Stimulated activated naive CD8-positive, alpha-beta T cell treated with anti-CD3 and anti-CD28 coated beads, Interleukin-15, amount 100 ng/mL, for 72 hours (primary cell): ENCODE measurements at regions not wholly inside any gene's neighbourhood (a gene's known extent, or its start where the extent isn't known, plus 50 kb on each side); places are given as distances from the start of the nearest gene placed in this dataset.

Experiments
- ATAC-seq: fragments of 150-1000 bp; cut with Tn5 transposase; 2 replicates; pipeline ENCODE4 v1.10.0; 2021; ENCODE audit warnings: mild to moderate bottlenecking, moderate library complexity
- DNase-seq, 2 donors: peaks; one replicate each; pipeline ENCODE4 v3.0.0; 2021 to 2022
- H3K27ac Mint-ChIP-seq, 2 donors: one replicate each; pipeline ENCODE4 v1.8.0; 2022; ENCODE audit warnings: mild to moderate bottlenecking in 2 of 2, mixed read lengths in 2 of 2, moderate library complexity in 2 of 2
- H3K27me3 Mint-ChIP-seq: one replicate; pipeline ENCODE4 v1.8.0; 2022; ENCODE audit warnings: mixed read lengths
- H3K4me1 Mint-ChIP-seq: one replicate; pipeline ENCODE4 v1.8.0; 2022; ENCODE audit warnings: mild to moderate bottlenecking, mixed read lengths
- H3K4me3 Mint-ChIP-seq, 2 donors: one replicate each; pipeline ENCODE4 v1.8.0; 2022; ENCODE audit warnings: mild to moderate bottlenecking in 2 of 2, mixed read lengths in 2 of 2, moderate library complexity in 1 of 2
- H3K9me3 Mint-ChIP-seq, 2 donors: one replicate each; pipeline ENCODE4 v1.8.0; 2022; ENCODE audit warnings: mixed read lengths in 2 of 2

- no peak overlapping the region for H3K27ac Mint-ChIP-seq
- no peaks in the 10 kb centered on the region for H3K9me3 Mint-ChIP-seq
- ATAC-seq (no peak), DNase-seq (no peak)
- H3K4me1 Mint-ChIP-seq = no peaks in the 10 kb centered on the region
- peaks cover 37% of the 10 kb centered on the region for H3K27me3 Mint-ChIP-seq
- H3K4me3 Mint-ChIP-seq = no peak overlapping the region
These were observed 220.6 kb upstream of the HMGA2 start for GRCh38 chr12:65603438-65604351.

- Mint-ChIP-seq H3K4me3 (no peak overlapping the region), H3K27me3 (peaks cover 37% of the 10 kb centered on the region), H3K9me3 (no peaks in the 10 kb centered on the region), H3K4me1 (no peaks in the 10 kb centered on the region), H3K27ac (no peak overlapping the region)
- ATAC-seq (no peak), DNase-seq (no peak)
These were observed 219.3 kb upstream of the HMGA2 start for GRCh38 chr12:65605019-65605418.

GRCh38 chr12:65606008-65606766 lies 218.1 kb upstream of the HMGA2 start:
- Mint-ChIP-seq H3K9me3 (no peaks in the 10 kb centered on the region), H3K4me3 (no peak overlapping the region), H3K27me3 (peaks cover 28% of the 10 kb centered on the region), H3K27ac (no peak overlapping the region), H3K4me1 (no peaks in the 10 kb centered on the region)
- DNase-seq (no peak), ATAC-seq (no peak)

GRCh38 chr12:65607401-65607841 lies 216.9 kb upstream of the HMGA2 start:
- Mint-ChIP-seq H3K4me3 (no peak overlapping the region), H3K4me1 (no peaks in the 10 kb centered on the region), H3K27ac (no peak overlapping the region), H3K27me3 (peaks cover 18% of the 10 kb centered on the region), H3K9me3 (no peaks in the 10 kb centered on the region)
- DNase-seq (no peak), ATAC-seq (no peak)

GRCh38 chr12:65608319-65608916 lies 215.9 kb upstream of the HMGA2 start:
- Mint-ChIP-seq H3K9me3 (no peaks in the 10 kb centered on the region), H3K4me1 (no peaks in the 10 kb centered on the region), H3K27ac (no peak overlapping the region), H3K27me3 (peaks cover 22% of the 10 kb centered on the region), H3K4me3 (no peak overlapping the region)
- DNase-seq = no peak
- ATAC-seq = no peak

GRCh38 chr12:65609359-65609771 lies 214.9 kb upstream of the HMGA2 start:
- Mint-ChIP-seq H3K27ac (no peak overlapping the region), H3K27me3 (peaks cover 29% of the 10 kb centered on the region), H3K4me3 (no peak overlapping the region), H3K9me3 (no peaks in the 10 kb centered on the region), H3K4me1 (no peaks in the 10 kb centered on the region)
- ATAC-seq = no peak
- DNase-seq = no peak

GRCh38 chr12:65611396-65611795 lies 212.9 kb upstream of the HMGA2 start:
- no peak for DNase-seq
- Mint-ChIP-seq H3K4me1 (no peaks in the 10 kb centered on the region), H3K4me3 (no peak overlapping the region), H3K27me3 (peaks cover 37% of the 10 kb centered on the region), H3K9me3 (no peaks in the 10 kb centered on the region), H3K27ac (no peak overlapping the region)
- ATAC-seq = no peak

GRCh38 chr12:65612440-65612839 lies 211.8 kb upstream of the HMGA2 start:
- no peak for ATAC-seq
- no peaks in the 10 kb centered on the region for H3K9me3 Mint-ChIP-seq
- DNase-seq = no peak

GRCh38 chr12:65613692-65614091 lies 210.6 kb upstream of the HMGA2 start:
- DNase-seq = no peak

More at GRCh38 chr12:65612440-65612839, 211.8 kb upstream of the HMGA2 start:
- Mint-ChIP-seq H3K4me1 (no peaks in the 10 kb centered on the region), H3K4me3 (no peak overlapping the region), H3K27me3 (peaks cover 40% of the 10 kb centered on the region), H3K27ac (no peak overlapping the region)

GRCh38 chr12:65614259-65614889 lies 209.9 kb upstream of the HMGA2 start:
- ATAC-seq (no peak), DNase-seq (no peak)
- Mint-ChIP-seq H3K9me3 (no peaks in the 10 kb centered on the region), H3K27me3 (peaks cover 46% of the 10 kb centered on the region), H3K27ac (no peak overlapping the region), H3K4me1 (peaks cover 6% of the 10 kb centered on the region), H3K4me3 (no peak overlapping the region)

More at GRCh38 chr12:65613692-65614091, 210.6 kb upstream of the HMGA2 start:
- no peaks in the 10 kb centered on the region for H3K9me3 Mint-ChIP-seq
- no peak overlapping the region for H3K27ac Mint-ChIP-seq
- peaks cover 2% of the 10 kb centered on the region for H3K4me1 Mint-ChIP-seq
- ATAC-seq = no peak
- peaks cover 41% of the 10 kb centered on the region for H3K27me3 Mint-ChIP-seq
- H3K4me3 Mint-ChIP-seq = no peak overlapping the region

GRCh38 chr12:65615118-65615517 lies 209.2 kb upstream of the HMGA2 start:
- DNase-seq (no peak), ATAC-seq (no peak)
- Mint-ChIP-seq H3K4me3 (no peak overlapping the region), H3K9me3 (no peaks in the 10 kb centered on the region), H3K4me1 (peaks cover 6% of the 10 kb centered on the region), H3K27ac (no peak overlapping the region), H3K27me3 (peaks cover 46% of the 10 kb centered on the region)

- ATAC-seq = no peak
- Mint-ChIP-seq H3K27ac (no peak overlapping the region), H3K4me3 (no peak overlapping the region), H3K4me1 (peaks cover 6% of the 10 kb centered on the region), H3K9me3 (no peaks in the 10 kb centered on the region), H3K27me3 (peaks cover 46% of the 10 kb centered on the region)
- no peak for DNase-seq
These were observed 208.3 kb upstream of the HMGA2 start for GRCh38 chr12:65616022-65616421.

- no peak overlapping the region for H3K27ac Mint-ChIP-seq
These were observed 205.7 kb upstream of the HMGA2 start for GRCh38 chr12:65618588-65618987.

GRCh38 chr12:65619018-65619417 lies 205.3 kb upstream of the HMGA2 start:
- ATAC-seq (peak; percentile 39), DNase-seq (no peak)
- Mint-ChIP-seq H3K27ac (peak overlapping the region in 1 of 2 donors; percentile 13), H3K9me3 (no peaks in the 10 kb centered on the region), H3K4me1 (peaks cover 6% of the 10 kb centered on the region), H3K27me3 (peaks cover 37% of the 10 kb centered on the region), H3K4me3 (no peak overlapping the region)

More at GRCh38 chr12:65618588-65618987, 205.7 kb upstream of the HMGA2 start:
- ATAC-seq (no peak), DNase-seq (no peak)
- Mint-ChIP-seq H3K4me3 (no peak overlapping the region), H3K27me3 (peaks cover 40% of the 10 kb centered on the region), H3K9me3 (no peaks in the 10 kb centered on the region), H3K4me1 (peaks cover 6% of the 10 kb centered on the region)

- Mint-ChIP-seq H3K4me1 (peaks cover 6% of the 10 kb centered on the region), H3K27ac (no peak overlapping the region), H3K27me3 (peaks cover 28% of the 10 kb centered on the region), H3K9me3 (no peaks in the 10 kb centered on the region), H3K4me3 (no peak overlapping the region)
- DNase-seq (no peak), ATAC-seq (no peak)
These were observed 204.2 kb upstream of the HMGA2 start for GRCh38 chr12:65620046-65620445.
